ENCODE measurements at regions not wholly inside any gene's neighbourhood (a gene's known extent, or its start where the extent isn't known, plus 50 kb on each side); places are given as distances from the start of the nearest gene placed in this dataset.
"Not testable (repeated sequence)": the region's sequence is repeated elsewhere in the genome, so short reads cannot be mapped to it uniquely, and the experiment has no call there.

GRCh38 chr4:124993838-124994237, 281.3 kb upstream of the ANKRD50 start:
- Histone ChIP-seq H3K4me3 (replicated peaks; ENCODE audit: low read depth, low read length) (no peak overlapping the region), H3K36me3 (ENCODE audit: control insufficient read depth, insufficient read depth, low read length) (no peaks in the 10 kb centered on the region), H3K27me3 (replicated peaks; ENCODE audit: control insufficient read depth, insufficient read depth, low read length) (no peaks in the 10 kb centered on the region)
- no peak for DNase-seq (ENCODE audit: extremely low read depth, insufficient read length)
- no peak for TF ChIP-seq CTCF (IDR thresholded peaks at IDR 0.05; ENCODE audit: insufficient read depth, low read length, poor library complexity, severe bottlenecking)

- H3K36me3 ChIP-seq (ENCODE audit: control insufficient read depth, insufficient read depth, low read length), result no peaks in the 10 kb centered on the region
- H3K4me3 ChIP-seq (replicated peaks; ENCODE audit: low read depth, low read length), result no peak overlapping the region
- no peaks in the 10 kb centered on the region for H3K27me3 ChIP-seq (replicated peaks; ENCODE audit: control insufficient read depth, insufficient read depth, low read length)
- DNase-seq (ENCODE audit: extremely low read depth, insufficient read length), result no peak
- TF ChIP-seq CTCF (IDR thresholded peaks at IDR 0.05; ENCODE audit: insufficient read depth, low read length, poor library complexity, severe bottlenecking), result no peak
Observed at GRCh38 chr4:124990398-124990797, 277.9 kb upstream of the ANKRD50 start.

- no peak for TF ChIP-seq CTCF (IDR thresholded peaks at IDR 0.05; ENCODE audit: insufficient read depth, low read length, poor library complexity, severe bottlenecking)
- DNase-seq (ENCODE audit: extremely low read depth, insufficient read length), result no peak
Observed at GRCh38 chr4:124980276-124980752, 267.8 kb upstream of the ANKRD50 start.

GRCh38 chr4:124978536-124978935, 266.0 kb upstream of the ANKRD50 start:
- not testable (repeated sequence) for DNase-seq (ENCODE audit: extremely low read depth, insufficient read length); H3K4me3 ChIP-seq (replicated peaks; ENCODE audit: low read depth, low read length); H3K36me3 ChIP-seq (ENCODE audit: control insufficient read depth, insufficient read depth, low read length); H3K27me3 ChIP-seq (replicated peaks; ENCODE audit: control insufficient read depth, insufficient read depth, low read length)

More at GRCh38 chr4:124980276-124980752, 267.8 kb upstream of the ANKRD50 start:
- Histone ChIP-seq H3K27me3 (replicated peaks; ENCODE audit: control insufficient read depth, insufficient read depth, low read length) (no peaks in the 10 kb centered on the region), H3K36me3 (ENCODE audit: control insufficient read depth, insufficient read depth, low read length) (no peaks in the 10 kb centered on the region), H3K4me3 (replicated peaks; ENCODE audit: low read depth, low read length) (no peak overlapping the region)

GRCh38 chr4:124977045-124977444, 264.5 kb upstream of the ANKRD50 start:
- DNase-seq (ENCODE audit: extremely low read depth, insufficient read length), result no peak
- Histone ChIP-seq H3K4me3 (replicated peaks; ENCODE audit: low read depth, low read length) (no peak overlapping the region), H3K36me3 (ENCODE audit: control insufficient read depth, insufficient read depth, low read length) (no peaks in the 10 kb centered on the region), H3K27me3 (replicated peaks; ENCODE audit: control insufficient read depth, insufficient read depth, low read length) (no peaks in the 10 kb centered on the region)
- no peak for TF ChIP-seq CTCF (IDR thresholded peaks at IDR 0.05; ENCODE audit: insufficient read depth, low read length, poor library complexity, severe bottlenecking)

GRCh38 chr4:124974152-124974551, 261.6 kb upstream of the ANKRD50 start:
- no peaks in the 10 kb centered on the region for H3K27me3 ChIP-seq (replicated peaks; ENCODE audit: control insufficient read depth, insufficient read depth, low read length)
- no peak for TF ChIP-seq CTCF (IDR thresholded peaks at IDR 0.05; ENCODE audit: insufficient read depth, low read length, poor library complexity, severe bottlenecking)
- no peak overlapping the region for H3K4me3 ChIP-seq (replicated peaks; ENCODE audit: low read depth, low read length)
- no peaks in the 10 kb centered on the region for H3K36me3 ChIP-seq (ENCODE audit: control insufficient read depth, insufficient read depth, low read length)
- no peak for DNase-seq (ENCODE audit: extremely low read depth, insufficient read length)
